ENCODE measurements at regions not wholly inside any gene's neighbourhood (a gene's known extent, or its start where the extent isn't known, plus 50 kb on each side); places are given as distances from the start of the nearest gene placed in this dataset.
A peak's percentile ranks its signal among the peaks of the same experiment; 100 is the strongest.

- 59 to 65% methylated on average over 7 of the region's 7 CpGs for WGBS, 2 donors
- TF ChIP-seq POLR2A (IDR thresholded peaks at IDR 0.05) (no peak), CTCF (IDR thresholded peaks at IDR 0.05) (no peak), EP300 (IDR thresholded peaks at IDR 0.05) (no peak)
- no peaks in the 10 kb centered on the region for H3K9me3 ChIP-seq
- H3K4me3 ChIP-seq, result no peak overlapping the region
- no peak overlapping the region for H3K27ac ChIP-seq
- no peaks in the 10 kb centered on the region for H3K4me1 ChIP-seq
- no peaks in the 10 kb centered on the region for H3K36me3 ChIP-seq
- DNase-seq (ENCODE audit: low spot score in 2 of 2), result no peak
- peaks cover 0 to 25% of the 10 kb centered on the region in 2 donors for H3K27me3 ChIP-seq
Observed at GRCh38 chr12:111025301-111025700, 104.9 kb upstream of the MYL2 start.

GRCh38 chr12:111024205-111024801, 103.9 kb upstream of the MYL2 start:
- peaks cover 0 to 17% of the 10 kb centered on the region in 2 donors for H3K27me3 ChIP-seq
- no peak overlapping the region for H3K27ac ChIP-seq
- DNase-seq (ENCODE audit: low spot score in 2 of 2), result peak in 1 of 2 donors; percentile 13
- no peak overlapping the region for H3K4me3 ChIP-seq
- no peaks in the 10 kb centered on the region for H3K9me3 ChIP-seq
- H3K4me1 ChIP-seq, result no peaks in the 10 kb centered on the region
- no peaks in the 10 kb centered on the region for H3K36me3 ChIP-seq
- TF ChIP-seq POLR2A (IDR thresholded peaks at IDR 0.05), result no peak
- TF ChIP-seq CTCF (IDR thresholded peaks at IDR 0.05), result peak; percentile 18 to 58 (median 29)
- no peak for TF ChIP-seq EP300 (IDR thresholded peaks at IDR 0.05)
- WGBS, 2 donors, result 5 to 8% methylated on average over 8 of the region's 8 CpGs

GRCh38 chr12:111022386-111022785, 102.0 kb upstream of the MYL2 start:
- Histone ChIP-seq H3K9me3 (no peaks in the 10 kb centered on the region), H3K27me3 (peaks cover 0 to 9% of the 10 kb centered on the region in 2 donors), H3K4me3 (no peak overlapping the region), H3K36me3 (no peaks in the 10 kb centered on the region), H3K27ac (no peak overlapping the region), H3K4me1 (no peaks in the 10 kb centered on the region)
- 83% methylated on average over 4 of the region's 4 CpGs for WGBS, 2 donors
- TF ChIP-seq EP300 (IDR thresholded peaks at IDR 0.05), result no peak
- no peak for TF ChIP-seq POLR2A (IDR thresholded peaks at IDR 0.05)
- TF ChIP-seq CTCF (IDR thresholded peaks at IDR 0.05), result no peak
- no peak for DNase-seq (ENCODE audit: low spot score in 2 of 2)

- WGBS, 2 donors, result 75 to 78% methylated on average over 6 of the region's 6 CpGs
- H3K4me1 ChIP-seq, result no peaks in the 10 kb centered on the region
- H3K27ac ChIP-seq, result no peak overlapping the region
- no peak for DNase-seq (ENCODE audit: low spot score in 2 of 2)
- H3K27me3 ChIP-seq, result no peaks in the 10 kb centered on the region
- TF ChIP-seq POLR2A (IDR thresholded peaks at IDR 0.05), result no peak
- TF ChIP-seq CTCF (IDR thresholded peaks at IDR 0.05), result no peak
- no peak for TF ChIP-seq EP300 (IDR thresholded peaks at IDR 0.05)
- no peaks in the 10 kb centered on the region for H3K36me3 ChIP-seq
- peaks cover 0 to 26% (median 0%) of the 10 kb centered on the region in 4 donors for H3K9me3 ChIP-seq
- no peak overlapping the region for H3K4me3 ChIP-seq
Observed at GRCh38 chr12:111014547-111014946, 94.2 kb upstream of the MYL2 start.

DNA sequence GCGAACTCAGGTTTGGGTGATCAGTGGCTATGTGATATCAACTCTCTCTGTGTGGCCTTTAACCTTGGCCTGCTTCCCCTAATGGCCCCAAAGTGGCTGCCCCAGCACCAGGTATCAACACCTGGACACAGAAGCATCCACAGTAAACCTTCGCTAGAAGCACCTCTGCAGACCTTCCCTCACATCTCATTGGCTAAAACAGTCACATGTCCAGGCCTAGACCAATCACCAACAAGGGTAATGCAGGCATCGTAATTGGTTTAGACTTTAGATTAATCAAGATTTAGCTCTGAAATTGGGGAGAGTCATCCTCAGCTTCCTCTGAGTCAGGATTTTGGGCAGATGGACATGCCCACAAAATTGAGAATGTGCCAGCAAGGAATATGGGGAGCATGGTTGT, 92.5 kb upstream of the MYL2 start:
- 88 to 89% methylated on average over 3 of the region's 3 CpGs for WGBS, 2 donors
- Histone ChIP-seq H3K27ac (no peak overlapping the region), H3K27me3 (no peaks in the 10 kb centered on the region), H3K4me3 (no peak overlapping the region), H3K4me1 (no peaks in the 10 kb centered on the region), H3K9me3 (peaks cover 0 to 33% (median 0%) of the 10 kb centered on the region in 4 donors), H3K36me3 (no peaks in the 10 kb centered on the region)
- no peak for DNase-seq (ENCODE audit: low spot score in 2 of 2)
- TF ChIP-seq EP300 (IDR thresholded peaks at IDR 0.05) (no peak), POLR2A (IDR thresholded peaks at IDR 0.05) (no peak), CTCF (IDR thresholded peaks at IDR 0.05) (no peak)
